ENCODE measurements at regions not wholly inside any gene's neighbourhood (a gene's known extent, or its start where the extent isn't known, plus 50 kb on each side); places are given as distances from the start of the nearest gene placed in this dataset.

- H3K36me3 Mint-ChIP-seq (ENCODE audit: unreplicated experiment): no peaks in the 10 kb centered on the region
- peaks cover 2% of the 10 kb centered on the region for H3K9me3 Mint-ChIP-seq (ENCODE audit: unreplicated experiment)
- no peak for DNase-seq (ENCODE audit: extremely low spot score, unreplicated experiment)
- TF ChIP-seq CTCF (IDR thresholded peaks at IDR 0.05): no peak
- no peaks in the 10 kb centered on the region for H3K4me1 Mint-ChIP-seq (ENCODE audit: unreplicated experiment)
- H3K4me3 Mint-ChIP-seq (ENCODE audit: unreplicated experiment): no peak overlapping the region
- peaks cover 7% of the 10 kb centered on the region for H3K27me3 Mint-ChIP-seq (ENCODE audit: unreplicated experiment)
- H3K27ac Mint-ChIP-seq (ENCODE audit: unreplicated experiment): no peak overlapping the region
Observed at GRCh38 chr2:8567469-8568260, 114.2 kb upstream of the ID2 start.

GRCh38 chr2:8568543-8569302 lies 113.1 kb upstream of the ID2 start:
- Mint-ChIP-seq H3K27me3 (ENCODE audit: unreplicated experiment) (peaks cover 7% of the 10 kb centered on the region), H3K27ac (ENCODE audit: unreplicated experiment) (no peak overlapping the region), H3K36me3 (ENCODE audit: unreplicated experiment) (no peaks in the 10 kb centered on the region), H3K4me3 (ENCODE audit: unreplicated experiment) (no peak overlapping the region), H3K9me3 (ENCODE audit: unreplicated experiment) (no peaks in the 10 kb centered on the region), H3K4me1 (ENCODE audit: unreplicated experiment) (no peaks in the 10 kb centered on the region)
- TF ChIP-seq CTCF (IDR thresholded peaks at IDR 0.05): no peak
- DNase-seq (ENCODE audit: extremely low spot score, unreplicated experiment): no peak

- no peak for DNase-seq (ENCODE audit: extremely low spot score, unreplicated experiment)
- TF ChIP-seq CTCF (IDR thresholded peaks at IDR 0.05): no peak
- H3K36me3 Mint-ChIP-seq (ENCODE audit: unreplicated experiment): no peaks in the 10 kb centered on the region
- no peaks in the 10 kb centered on the region for H3K9me3 Mint-ChIP-seq (ENCODE audit: unreplicated experiment)
- no peak overlapping the region for H3K4me3 Mint-ChIP-seq (ENCODE audit: unreplicated experiment)
- H3K27me3 Mint-ChIP-seq (ENCODE audit: unreplicated experiment): peaks cover 10% of the 10 kb centered on the region
- H3K4me1 Mint-ChIP-seq (ENCODE audit: unreplicated experiment): no peaks in the 10 kb centered on the region
- H3K27ac Mint-ChIP-seq (ENCODE audit: unreplicated experiment): no peak overlapping the region
Observed at GRCh38 chr2:8569332-8569930, 112.4 kb upstream of the ID2 start.

DNA sequence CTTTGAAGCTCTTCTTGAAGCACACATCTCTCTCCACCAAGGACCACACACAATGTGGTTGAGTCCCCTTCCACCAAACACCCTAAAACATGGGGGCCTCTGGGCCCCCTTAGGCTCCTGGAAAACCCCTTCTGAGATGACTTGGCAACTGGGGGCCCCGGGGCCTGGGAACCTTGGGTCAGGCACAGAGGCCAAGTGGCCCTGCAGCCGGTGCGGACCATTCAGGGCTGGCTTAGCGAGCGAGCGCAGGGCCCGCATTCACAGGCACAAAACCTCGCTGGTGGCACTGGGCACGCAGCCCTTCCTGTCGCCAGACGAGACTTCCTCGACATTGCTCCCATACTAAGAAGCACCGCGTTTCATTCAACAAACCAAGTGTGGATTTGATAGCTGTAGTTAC lies 111.2 kb upstream of the ID2 start:
- no peak for TF ChIP-seq CTCF (IDR thresholded peaks at IDR 0.05)
- H3K4me1 Mint-ChIP-seq (ENCODE audit: unreplicated experiment): no peaks in the 10 kb centered on the region
- H3K9me3 Mint-ChIP-seq (ENCODE audit: unreplicated experiment): no peaks in the 10 kb centered on the region
- no peak overlapping the region for H3K4me3 Mint-ChIP-seq (ENCODE audit: unreplicated experiment)
- H3K27ac Mint-ChIP-seq (ENCODE audit: unreplicated experiment): no peak overlapping the region
- H3K36me3 Mint-ChIP-seq (ENCODE audit: unreplicated experiment): no peaks in the 10 kb centered on the region
- peaks cover 10% of the 10 kb centered on the region for H3K27me3 Mint-ChIP-seq (ENCODE audit: unreplicated experiment)
- no peak for DNase-seq (ENCODE audit: extremely low spot score, unreplicated experiment)

DNA sequence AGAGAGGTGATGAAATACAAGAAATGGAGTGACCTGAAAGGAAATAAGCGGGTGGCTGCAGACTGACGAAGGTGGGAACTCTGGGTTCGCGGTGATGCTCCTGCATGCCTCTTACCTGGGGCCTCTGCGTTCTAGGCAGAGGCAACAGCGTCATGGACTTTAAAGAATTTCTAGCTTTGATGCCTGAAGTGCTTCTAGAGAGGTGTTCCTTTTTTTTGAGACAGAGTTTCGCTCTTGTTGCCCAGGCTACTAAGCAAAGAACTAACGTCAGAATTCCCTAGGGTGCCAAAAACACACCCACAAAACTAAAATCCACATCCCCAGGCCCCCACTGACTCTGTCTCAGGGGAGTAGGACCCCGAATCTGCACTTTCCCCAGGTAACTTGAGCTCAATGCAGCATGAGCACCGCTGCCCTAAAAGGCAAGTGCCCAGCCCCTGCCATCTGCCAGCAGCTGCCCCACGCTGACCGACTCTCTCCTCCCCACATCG lies 110.5 kb upstream of the ID2 start:
- Mint-ChIP-seq H3K36me3 (ENCODE audit: unreplicated experiment) (no peaks in the 10 kb centered on the region), H3K27me3 (ENCODE audit: unreplicated experiment) (peaks cover 13% of the 10 kb centered on the region), H3K4me1 (ENCODE audit: unreplicated experiment) (no peaks in the 10 kb centered on the region), H3K9me3 (ENCODE audit: unreplicated experiment) (no peaks in the 10 kb centered on the region), H3K4me3 (ENCODE audit: unreplicated experiment) (no peak overlapping the region), H3K27ac (ENCODE audit: unreplicated experiment) (no peak overlapping the region)
- no peak for TF ChIP-seq CTCF (IDR thresholded peaks at IDR 0.05)
- DNase-seq (ENCODE audit: extremely low spot score, unreplicated experiment): no peak
